KMS-11 (cell line): ENCODE measurements at regions not wholly inside any gene's neighbourhood (a gene's known extent, or its start where the extent isn't known, plus 50 kb on each side); places are given as distances from the start of the nearest gene placed in this dataset.

Experiments used
- H2AFZ ChIP-seq: fragments of 200-600 bp; sonication (generic); 2 replicates; pipeline ENCODE4 v1.6.1; 2016; ENCODE audit warnings: antibody characterized with exemption, mixed run types, low read depth
- H3K27ac ChIP-seq: fragments of 200-600 bp; sonication (generic); 2 replicates; pipeline ENCODE4 v1.6.1; 2016; ENCODE audit warnings: mild to moderate bottlenecking, mixed run types
- H3K27me3 ChIP-seq: fragments of 200-600 bp; sonication (generic); 2 replicates; pipeline ENCODE4 v1.6.1; 2017; ENCODE audit warnings: mild to moderate bottlenecking, low read depth, mixed run types, moderate library complexity; ENCODE audit not compliant: insufficient read depth
- H3K36me3 ChIP-seq: fragments of 200-600 bp; sonication (generic); 2 replicates; pipeline ENCODE4 v1.6.1; 2017; ENCODE audit warnings: mild to moderate bottlenecking, mixed run types; ENCODE audit not compliant: insufficient read depth
- H3K4me1 ChIP-seq: fragments of 200-600 bp; sonication (generic); 2 replicates; pipeline ENCODE4 v1.6.1; 2016; ENCODE audit warnings: mild to moderate bottlenecking, low read depth, mixed run types; ENCODE audit not compliant: poor library complexity, severe bottlenecking
- H3K4me2 ChIP-seq: fragments of 200-600 bp; sonication (generic); 2 replicates; pipeline ENCODE4 v1.7.0; 2016; ENCODE audit warnings: mild to moderate bottlenecking, mixed run types
- H3K4me3 ChIP-seq: fragments of 200-600 bp; sonication (generic); IDR thresholded peaks from 2 replicates; pipeline ENCODE4 v1.6.1; 2017; ENCODE audit warnings: low read depth, low read length, mixed read lengths; ENCODE audit not compliant: insufficient read depth
- H3K79me2 ChIP-seq: fragments of 200-600 bp; sonication (generic); 2 replicates; pipeline ENCODE4 v1.6.1; 2016; ENCODE audit warnings: low read depth, mixed run types; ENCODE audit not compliant: insufficient read depth
- H3K9ac ChIP-seq: fragments of 200-600 bp; sonication (generic); 2 replicates; pipeline ENCODE4 v1.6.1; 2016; ENCODE audit warnings: mild to moderate bottlenecking, mixed run types
- H4K20me1 ChIP-seq: fragments of 200-600 bp; sonication (generic); 2 replicates; pipeline ENCODE4 v1.6.1; 2016; ENCODE audit warnings: mild to moderate bottlenecking, mixed run types; ENCODE audit not compliant: insufficient read depth
- CTCF ChIP-seq: fragments of 200-600 bp; sonication (generic); conservative IDR thresholded peaks from 2 replicates; pipeline ENCODE4 v1.6.1; 2017; ENCODE audit warnings: low read depth, mild to moderate bottlenecking, antibody characterized with exemption, low read length, moderate library complexity, mixed read lengths

- TF ChIP-seq CTCF: no peak
- no peaks in the 10 kb centered on the region for H3K27me3 ChIP-seq
- no peaks in the 10 kb centered on the region for H4K20me1 ChIP-seq
- no peak overlapping the region for H3K4me2 ChIP-seq
- no peak overlapping the region for H3K27ac ChIP-seq
- H3K9ac ChIP-seq: no peak overlapping the region
- H3K36me3 ChIP-seq: no peaks in the 10 kb centered on the region
- H3K4me3 ChIP-seq: no peak overlapping the region
- H3K79me2 ChIP-seq: no peaks in the 10 kb centered on the region
- no peaks in the 10 kb centered on the region for H3K4me1 ChIP-seq
- no peak overlapping the region for H2AFZ ChIP-seq
These were observed 140.3 kb downstream of the SLC6A15 start for GRCh38 chr12:84772281-84772680.

- TF ChIP-seq CTCF: no peak
- Histone ChIP-seq H3K4me1 (no peaks in the 10 kb centered on the region), H3K36me3 (no peaks in the 10 kb centered on the region), H4K20me1 (no peaks in the 10 kb centered on the region), H3K27ac (no peak overlapping the region), H3K79me2 (no peaks in the 10 kb centered on the region), H2AFZ (no peak overlapping the region), H3K9ac (no peak overlapping the region), H3K4me3 (no peak overlapping the region), H3K27me3 (no peaks in the 10 kb centered on the region), H3K4me2 (no peak overlapping the region)
These were observed 145.5 kb downstream of the SLC6A15 start for GRCh38 chr12:84767079-84767478.

- Histone ChIP-seq H3K9ac (no peak overlapping the region), H2AFZ (no peak overlapping the region), H3K36me3 (no peaks in the 10 kb centered on the region), H3K27me3 (no peaks in the 10 kb centered on the region), H4K20me1 (no peaks in the 10 kb centered on the region), H3K27ac (no peak overlapping the region), H3K4me2 (no peak overlapping the region), H3K79me2 (no peaks in the 10 kb centered on the region), H3K4me1 (no peaks in the 10 kb centered on the region), H3K4me3 (no peak overlapping the region)
- no peak for TF ChIP-seq CTCF
These were observed 146.2 kb downstream of the SLC6A15 start for GRCh38 chr12:84766375-84766774.

DNA sequence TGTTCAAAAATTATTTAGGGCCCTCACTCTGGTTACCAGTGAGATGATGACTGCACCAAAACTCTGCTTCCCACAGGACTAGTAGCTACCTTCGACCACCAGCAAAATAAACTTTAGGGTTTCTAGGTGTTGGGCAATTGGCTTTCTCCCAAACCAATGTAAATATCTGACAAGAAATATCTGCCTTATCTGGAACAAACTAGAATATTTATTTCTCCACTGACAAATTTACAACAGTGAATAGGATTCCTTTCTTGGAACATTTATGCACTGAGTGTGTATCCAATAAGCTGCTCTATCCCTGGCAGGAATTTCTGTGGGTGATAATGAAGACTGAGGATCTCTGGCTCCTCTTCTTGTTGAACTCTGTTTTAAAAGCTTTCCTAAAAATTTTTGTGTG lies 148.6 kb downstream of the SLC6A15 start:
- Histone ChIP-seq H3K4me1 (no peaks in the 10 kb centered on the region), H2AFZ (no peak overlapping the region), H3K27ac (no peak overlapping the region), H3K4me3 (no peak overlapping the region), H3K4me2 (no peak overlapping the region), H3K9ac (no peak overlapping the region), H3K27me3 (no peaks in the 10 kb centered on the region), H3K36me3 (no peaks in the 10 kb centered on the region), H3K79me2 (no peaks in the 10 kb centered on the region), H4K20me1 (no peaks in the 10 kb centered on the region)
- no peak for TF ChIP-seq CTCF

GRCh38 chr12:84763107-84763506 lies 149.5 kb downstream of the SLC6A15 start:
- H3K79me2 ChIP-seq: no peaks in the 10 kb centered on the region
- H3K9ac ChIP-seq: no peak overlapping the region
- no peaks in the 10 kb centered on the region for H3K36me3 ChIP-seq
- no peak overlapping the region for H3K4me3 ChIP-seq
- H4K20me1 ChIP-seq: no peaks in the 10 kb centered on the region
- no peak overlapping the region for H3K27ac ChIP-seq
- no peak overlapping the region for H2AFZ ChIP-seq
- no peaks in the 10 kb centered on the region for H3K4me1 ChIP-seq
- no peak for TF ChIP-seq CTCF
- no peaks in the 10 kb centered on the region for H3K27me3 ChIP-seq
- no peak overlapping the region for H3K4me2 ChIP-seq
